Neural cell (in vitro differentiated cells): ENCODE measurements at regions not wholly inside any gene's neighbourhood (a gene's known extent, or its start where the extent isn't known, plus 50 kb on each side); places are given as distances from the start of the nearest gene placed in this dataset.
A peak's percentile ranks its signal among the peaks of the same experiment; 100 is the strongest.

Experiments used
- H2AFZ ChIP-seq: fragments of 200-600, 300-800 bp; sonication (generic), shearing (Covaris generic); 2 replicates; pipeline ENCODE4 v1.6.0; 2014; ENCODE audit warnings: low read depth, mild to moderate bottlenecking, antibody characterized with exemption, low read length, moderate library complexity
- H3F3A ChIP-seq: fragments of 200-600 bp; shearing (Covaris generic); 2 replicates; pipeline ENCODE4 v1.6.1; 2016; ENCODE audit warnings: mild to moderate bottlenecking, moderate library complexity, mixed read lengths, antibody characterized with exemption, low read length; ENCODE audit not compliant: insufficient read depth, poor library complexity, severe bottlenecking
- H3K27ac ChIP-seq: fragments of 200-600, 300-800 bp; sonication (generic), shearing (Covaris generic); 2 replicates; pipeline ENCODE4 v1.5.1; 2014; ENCODE audit warnings: mild to moderate bottlenecking, low read length, moderate library complexity
- H3K27me3 ChIP-seq: fragments of 300-800, 200-600 bp; sonication (generic), shearing (Covaris generic); 2 replicates; pipeline ENCODE4 v1.6.0; 2014; ENCODE audit warnings: mild to moderate bottlenecking, low read depth, low read length, moderate library complexity; ENCODE audit not compliant: insufficient read depth
- H3K36me3 ChIP-seq: fragments of 300-800, 200-600 bp; sonication (generic), shearing (Covaris generic); 2 replicates; pipeline ENCODE4 v1.5.1; 2014; ENCODE audit warnings: mild to moderate bottlenecking, antibody characterized with exemption, low read length, moderate library complexity; ENCODE audit not compliant: insufficient read depth
- H3K4me2 ChIP-seq: fragments of 300-800, 200-600 bp; sonication (generic), shearing (Covaris generic); 2 replicates; pipeline ENCODE4 v1.6.0; 2014; ENCODE audit warnings: mild to moderate bottlenecking, low read length
- H3K4me3 ChIP-seq: fragments of 300-800, 200-600 bp; sonication (generic), shearing (Covaris generic); 2 replicates; pipeline ENCODE4 v1.5.1; 2014; ENCODE audit warnings: mild to moderate bottlenecking, low read length, moderate library complexity
- H3K79me2 ChIP-seq: fragments of 200-600 bp; shearing (Covaris generic); replicated peaks from 2 replicates; pipeline ENCODE4 v1.6.0; 2014; ENCODE audit warnings: mild to moderate bottlenecking, low read length, moderate library complexity; ENCODE audit not compliant: insufficient read depth
- H3K9ac ChIP-seq: fragments of 300-800, 200-600 bp; sonication (generic), shearing (Covaris generic); 2 replicates; pipeline ENCODE4 v1.6.1; 2016; ENCODE audit warnings: mild to moderate bottlenecking, low read length, mixed read lengths
- H3K9me2 ChIP-seq: fragments of 200-600 bp; shearing (Covaris generic); 2 replicates; pipeline ENCODE4 v1.6.1; 2016; ENCODE audit warnings: mild to moderate bottlenecking, low read length, mixed read lengths; ENCODE audit not compliant: insufficient read depth
- H3K9me3 ChIP-seq: fragments of 200-600, 300-800 bp; sonication (generic), shearing (Covaris generic); 2 replicates; pipeline ENCODE4 v1.6.1; 2016; ENCODE audit warnings: mild to moderate bottlenecking, mixed run types, low read length, moderate library complexity, mixed read lengths
- H4K20me1 ChIP-seq: fragments of 200-600 bp; shearing (Covaris generic); 2 replicates; pipeline ENCODE4 v1.6.1; 2016; ENCODE audit warnings: mild to moderate bottlenecking, mixed run types; ENCODE audit not compliant: insufficient read depth
- CTCF ChIP-seq: fragments of 450-650 bp; IDR thresholded peaks from 2 replicates; pipeline ENCODE4 v1.5.1; 2014; ENCODE audit warnings: antibody characterized with exemption, mild to moderate bottlenecking, moderate library complexity; ENCODE audit not compliant: poor library complexity, severe bottlenecking
- EP300 ChIP-seq: fragments of 450-650 bp; conservative IDR thresholded peaks from 2 replicates; pipeline ENCODE4 v1.6.1; 2014; ENCODE audit warnings: antibody characterized with exemption, mild to moderate bottlenecking, moderate library complexity; ENCODE audit not compliant: poor library complexity, severe bottlenecking
- EZH2 ChIP-seq: fragments of 200-600, 300-800 bp; shearing (Covaris generic), sonication (generic); IDR thresholded peaks from 2 replicates; pipeline ENCODE4 v1.6.1; 2014; ENCODE audit warnings: antibody characterized with exemption, low read length, borderline replicate concordance, mild to moderate bottlenecking; ENCODE audit not compliant: insufficient read depth, poor library complexity, severe bottlenecking
- MXI1 ChIP-seq: fragments of 450-650 bp; conservative IDR thresholded peaks from 2 replicates; pipeline ENCODE4 v1.6.1; 2014; ENCODE audit warnings: antibody characterized with exemption, mild to moderate bottlenecking; ENCODE audit not compliant: poor library complexity, severe bottlenecking
- POLR2AphosphoS5 ChIP-seq: IDR thresholded peaks from 2 replicates; pipeline ENCODE4 v1.6.1; 2012
- RAD21 ChIP-seq: fragments of 450-650 bp; conservative IDR thresholded peaks from 2 replicates; pipeline ENCODE4 v1.6.1; 2014; ENCODE audit warnings: antibody characterized with exemption, mild to moderate bottlenecking, moderate library complexity
- REST ChIP-seq: IDR thresholded peaks from 2 replicates; pipeline ENCODE4 v1.6.1; 2012; ENCODE audit warnings: borderline replicate concordance
- SMC3 ChIP-seq: fragments of 450-650 bp; conservative IDR thresholded peaks from 2 replicates; pipeline ENCODE4 v1.6.1; 2014; ENCODE audit warnings: antibody characterized with exemption, mild to moderate bottlenecking, moderate library complexity; ENCODE audit not compliant: poor library complexity
- TAF1 ChIP-seq: IDR thresholded peaks from 2 replicates; pipeline ENCODE4 v1.6.1; 2012; ENCODE audit warnings: low read depth

- Histone ChIP-seq H3K9ac (no peak overlapping the region), H3F3A (no peaks in the 10 kb centered on the region), H3K79me2 (no peaks in the 10 kb centered on the region), H3K4me2 (no peak overlapping the region), H3K27ac (peak overlapping the region; percentile 2), H3K9me2 (no peaks in the 10 kb centered on the region), H3K9me3 (no peaks in the 10 kb centered on the region), H3K4me3 (peak overlapping the region; percentile 10), H3K27me3 (no peaks in the 10 kb centered on the region), H4K20me1 (no peaks in the 10 kb centered on the region), H3K36me3 (no peaks in the 10 kb centered on the region), H2AFZ (no peak overlapping the region)
- TF ChIP-seq RAD21 (no peak), SMC3 (no peak), TAF1 (no peak), REST (no peak), MXI1 (no peak), CTCF (no peak), EZH2 (no peak), POLR2AphosphoS5 (no peak)
These were observed 141.3 kb downstream of the ABCC12 start for GRCh38 chr16:48014349-48015135.

- H3K27ac ChIP-seq: no peak overlapping the region
- TF ChIP-seq POLR2AphosphoS5 (no peak), EZH2 (no peak), MXI1 (no peak), CTCF (no peak), TAF1 (no peak), REST (no peak), RAD21 (no peak), EP300 (no peak), SMC3 (no peak)
- H3K4me2 ChIP-seq: no peak overlapping the region
- no peak overlapping the region for H2AFZ ChIP-seq
- H3K9ac ChIP-seq: no peak overlapping the region
- H3K27me3 ChIP-seq: no peaks in the 10 kb centered on the region
- no peaks in the 10 kb centered on the region for H3K9me3 ChIP-seq
- no peaks in the 10 kb centered on the region for H3K9me2 ChIP-seq
- no peak overlapping the region for H3K4me3 ChIP-seq
- no peaks in the 10 kb centered on the region for H3K36me3 ChIP-seq
- no peaks in the 10 kb centered on the region for H3F3A ChIP-seq
- no peaks in the 10 kb centered on the region for H4K20me1 ChIP-seq
- H3K79me2 ChIP-seq: no peaks in the 10 kb centered on the region
These were observed 142.3 kb downstream of the ABCC12 start for GRCh38 chr16:48013491-48013901.
